HG03565 (cell line): ENCODE measurements at regions not wholly inside any gene's neighbourhood (a gene's known extent, or its start where the extent isn't known, plus 50 kb on each side); places are given as distances from the start of the nearest gene placed in this dataset.
"Not testable (repeated sequence)": the region's sequence is repeated elsewhere in the genome, so short reads cannot be mapped to it uniquely, and the experiment has no call there.

Source experiments
- ATAC-seq: cut with Tn5 transposase; IDR thresholded peaks from one replicate; pipeline ENCODE4 v1.9.1; 2021; ENCODE audit warnings: mild to moderate bottlenecking, moderate library complexity; ENCODE audit not compliant: unreplicated experiment

DNA sequence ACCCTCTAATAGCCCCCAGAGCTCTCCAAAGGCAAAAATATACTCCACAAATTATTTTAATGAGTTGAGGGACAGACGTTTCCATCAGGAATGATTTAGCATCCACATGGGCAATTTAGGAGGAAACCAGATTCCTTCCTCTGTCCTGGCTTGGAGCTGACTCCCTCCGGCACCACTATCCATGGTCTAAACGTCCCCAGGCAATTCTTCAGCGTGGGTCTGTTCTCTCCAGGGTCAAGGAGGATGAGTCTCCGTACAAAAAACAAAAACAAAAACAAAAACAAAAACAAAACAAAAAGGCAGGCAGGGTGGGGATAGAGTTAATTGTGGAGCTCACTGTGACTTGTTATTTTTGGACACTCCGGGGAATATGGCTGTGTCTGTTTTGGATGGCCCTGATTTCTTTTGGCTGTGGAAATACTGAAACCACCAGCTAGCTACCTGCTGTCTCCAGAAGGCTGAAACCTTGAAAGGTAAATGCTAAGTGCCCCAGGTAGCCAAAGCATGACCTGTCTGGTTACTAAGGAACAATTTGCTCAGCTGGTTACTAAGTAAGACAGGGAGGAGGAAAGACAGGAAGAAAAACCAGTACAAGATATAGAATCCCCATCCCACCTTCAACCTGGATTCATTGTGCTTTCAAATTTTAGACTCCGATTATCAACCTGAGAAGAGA, 419.1 kb upstream of the LCORL start:
- ATAC-seq = no peak

GRCh38 chr4:18439311-18439710, 417.8 kb upstream of the LCORL start:
- no peak for ATAC-seq

- ATAC-seq = no peak
These were observed 414.2 kb upstream of the LCORL start for GRCh38 chr4:18435781-18436180.

GRCh38 chr4:18422685-18423084, 401.1 kb upstream of the LCORL start:
- ATAC-seq = no peak

- ATAC-seq = no peak
These were observed 400.0 kb upstream of the LCORL start for GRCh38 chr4:18421519-18421918.

DNA sequence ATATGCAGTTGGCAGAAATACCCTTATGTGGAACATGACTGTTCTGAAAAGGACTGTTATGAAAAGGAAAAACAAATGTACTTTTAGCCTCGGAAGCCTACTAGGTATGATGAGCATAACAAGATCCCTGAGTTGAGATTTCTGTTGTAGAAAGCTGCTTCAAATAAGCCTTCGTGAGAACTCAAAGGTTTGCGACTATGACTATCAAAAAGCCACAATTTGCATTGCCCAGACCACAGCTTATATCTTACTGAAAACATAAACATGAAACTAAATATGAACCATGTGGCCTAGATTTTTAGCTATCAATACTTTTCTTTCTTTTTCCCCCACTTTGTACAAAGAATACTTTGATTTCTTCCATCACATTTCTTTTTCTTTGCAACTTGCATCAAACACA, 398.2 kb upstream of the LCORL start:
- peak; percentile 72 for ATAC-seq

DNA sequence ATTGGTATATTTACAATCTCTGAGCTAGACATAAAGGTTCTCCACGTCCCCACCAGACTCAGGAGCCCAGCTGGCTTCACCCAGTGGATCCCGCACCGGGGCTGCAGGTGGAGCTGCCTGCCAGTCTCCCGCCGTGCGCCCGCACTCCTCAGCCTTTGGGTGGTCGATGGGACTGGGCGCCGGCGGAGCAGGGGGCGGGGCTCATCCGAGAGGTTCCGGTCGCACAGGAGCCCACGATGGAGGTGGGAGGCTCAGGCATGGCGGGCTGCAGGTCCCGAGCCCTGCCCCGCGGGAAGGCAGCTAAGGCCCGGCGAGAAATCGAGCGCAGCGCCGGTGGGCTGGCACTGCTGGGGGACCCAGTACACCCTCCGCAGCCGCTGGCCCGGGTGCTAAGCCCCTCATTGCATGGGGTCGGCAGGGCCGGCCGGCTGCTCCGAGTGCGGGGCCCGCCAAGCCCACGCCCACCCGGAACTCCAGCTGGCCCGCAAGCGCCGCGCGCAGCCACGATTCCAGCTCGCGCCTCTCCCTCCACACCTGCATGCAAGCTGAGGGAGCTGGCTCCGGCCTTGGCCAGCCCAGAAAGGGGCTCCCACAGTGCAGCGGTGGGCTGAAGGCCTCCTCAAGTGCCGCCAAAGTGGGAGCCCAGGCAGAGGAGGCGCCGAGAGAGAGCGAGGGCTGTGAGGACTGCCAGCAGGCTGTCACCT, 396.8 kb upstream of the LCORL start:
- not testable (repeated sequence) for ATAC-seq

DNA sequence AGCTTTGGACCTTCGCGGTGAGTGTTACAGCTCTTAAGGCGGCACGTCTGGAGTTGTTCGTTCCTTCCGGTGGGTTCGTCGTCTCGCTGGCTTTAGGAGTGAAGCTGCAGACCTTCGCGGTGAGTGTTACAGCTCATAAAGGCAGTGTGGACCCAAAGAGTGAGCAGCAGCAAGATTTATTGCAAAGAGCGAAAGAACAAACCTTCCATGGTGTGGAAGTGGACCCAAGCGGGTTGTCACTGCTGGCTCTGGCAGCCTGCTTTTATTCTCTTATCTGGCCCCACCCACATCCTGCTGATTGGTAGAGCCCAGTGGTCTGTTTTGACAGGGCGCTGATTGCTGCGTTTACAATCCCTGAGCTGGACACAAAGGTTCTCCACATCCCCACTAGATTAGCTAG, 396.1 kb upstream of the LCORL start:
- not testable (repeated sequence) for ATAC-seq

DNA sequence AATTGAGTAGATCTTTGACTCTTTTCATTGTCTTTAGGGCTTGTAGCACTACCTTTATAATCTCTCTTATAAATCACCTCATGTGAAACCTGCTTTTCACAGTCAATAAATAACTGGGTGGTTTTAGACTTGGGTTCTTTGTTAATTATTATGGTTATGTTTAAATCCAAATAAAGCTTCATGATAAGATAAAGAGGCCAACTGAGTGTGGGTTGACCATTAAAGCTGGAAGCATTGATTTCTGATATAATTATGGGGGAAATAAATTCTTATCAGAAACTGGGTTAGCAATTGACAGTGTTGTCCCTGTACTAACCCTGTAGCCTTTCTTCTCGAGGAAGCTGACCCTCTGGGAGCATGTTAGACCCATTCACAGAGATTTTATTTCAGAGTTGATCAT, 384.7 kb upstream of the LCORL start:
- ATAC-seq = no peak

GRCh38 chr4:18405054-18405453, 383.5 kb upstream of the LCORL start:
- ATAC-seq = no peak

DNA sequence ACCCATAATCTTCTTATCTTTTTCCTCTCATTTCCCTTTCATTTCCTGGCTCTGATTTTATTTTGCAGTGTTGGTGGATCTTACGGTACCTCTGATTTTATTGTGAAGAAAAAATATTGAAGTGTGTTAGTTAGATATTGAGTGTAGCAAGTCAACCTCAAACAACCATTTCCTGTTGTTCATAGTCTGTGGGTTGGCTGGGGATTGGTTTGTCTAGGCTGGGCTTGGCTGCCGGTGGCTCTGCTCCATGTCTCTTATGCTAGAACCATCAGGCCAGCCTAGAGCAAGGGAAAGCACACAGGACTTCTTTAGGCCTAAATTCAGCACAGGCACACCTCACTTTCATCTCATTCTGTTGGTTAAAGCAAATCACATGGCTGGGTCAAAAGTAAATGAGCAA, 383.1 kb upstream of the LCORL start:
- ATAC-seq = no peak

DNA sequence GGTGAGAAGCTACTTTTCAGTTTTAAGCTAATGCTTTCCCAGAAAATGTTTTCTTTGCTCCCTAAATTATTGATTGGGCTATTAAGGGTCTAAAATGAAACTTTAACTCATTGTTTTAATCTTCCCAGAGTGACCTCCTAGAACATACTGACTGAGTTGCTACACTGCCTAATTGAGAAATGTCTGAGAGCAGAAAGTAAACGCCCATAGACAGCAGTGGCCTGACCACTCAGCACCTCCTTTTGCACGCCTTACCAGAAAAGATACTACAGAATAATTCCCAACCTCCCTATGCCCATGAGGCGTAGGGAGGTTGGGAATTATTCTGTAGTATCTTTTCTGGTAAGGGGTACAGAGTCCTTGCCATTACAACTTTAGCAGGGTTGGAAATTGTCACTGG, 381.8 kb upstream of the LCORL start:
- ATAC-seq = no peak

GRCh38 chr4:18401868-18402267, 380.3 kb upstream of the LCORL start:
- no peak for ATAC-seq

DNA sequence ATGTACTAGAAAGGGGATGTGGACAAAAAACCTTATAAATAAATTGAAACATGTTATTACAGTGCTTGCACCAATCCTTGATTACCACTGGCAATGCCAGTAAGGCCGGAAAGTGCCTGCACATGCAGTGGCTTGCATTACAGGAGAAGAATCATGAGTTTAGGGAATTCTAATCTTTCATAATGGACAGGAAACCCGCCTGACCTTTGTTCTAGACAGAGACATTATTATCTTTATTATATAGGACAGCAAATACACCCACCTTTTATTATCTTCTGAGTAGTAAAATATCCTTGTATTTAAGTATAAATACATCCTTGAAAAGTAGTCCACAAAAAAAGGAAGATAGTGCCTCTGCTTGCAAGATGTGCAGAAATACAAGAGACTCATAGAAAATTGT, 379.9 kb upstream of the LCORL start:
- no peak for ATAC-seq

DNA sequence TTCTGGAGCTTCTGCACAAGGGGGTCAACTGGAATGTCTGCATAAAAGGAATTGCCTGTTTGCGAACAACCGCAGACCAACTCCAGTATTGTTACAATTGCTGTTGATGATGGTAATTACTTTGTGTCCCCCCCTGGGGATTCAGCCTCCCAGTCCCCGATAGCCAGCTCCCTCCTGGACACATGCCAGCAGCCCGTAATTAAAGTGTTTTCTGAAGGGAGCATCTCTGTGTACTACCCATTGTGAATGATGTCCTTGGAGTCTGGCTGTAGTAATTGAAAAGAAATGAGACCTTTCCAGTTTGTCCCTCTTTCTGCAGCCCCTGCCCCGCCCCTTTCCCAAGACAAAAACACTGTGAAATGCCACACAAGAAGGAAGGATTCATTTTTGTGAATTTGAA, 377.1 kb upstream of the LCORL start:
- ATAC-seq = no peak

DNA sequence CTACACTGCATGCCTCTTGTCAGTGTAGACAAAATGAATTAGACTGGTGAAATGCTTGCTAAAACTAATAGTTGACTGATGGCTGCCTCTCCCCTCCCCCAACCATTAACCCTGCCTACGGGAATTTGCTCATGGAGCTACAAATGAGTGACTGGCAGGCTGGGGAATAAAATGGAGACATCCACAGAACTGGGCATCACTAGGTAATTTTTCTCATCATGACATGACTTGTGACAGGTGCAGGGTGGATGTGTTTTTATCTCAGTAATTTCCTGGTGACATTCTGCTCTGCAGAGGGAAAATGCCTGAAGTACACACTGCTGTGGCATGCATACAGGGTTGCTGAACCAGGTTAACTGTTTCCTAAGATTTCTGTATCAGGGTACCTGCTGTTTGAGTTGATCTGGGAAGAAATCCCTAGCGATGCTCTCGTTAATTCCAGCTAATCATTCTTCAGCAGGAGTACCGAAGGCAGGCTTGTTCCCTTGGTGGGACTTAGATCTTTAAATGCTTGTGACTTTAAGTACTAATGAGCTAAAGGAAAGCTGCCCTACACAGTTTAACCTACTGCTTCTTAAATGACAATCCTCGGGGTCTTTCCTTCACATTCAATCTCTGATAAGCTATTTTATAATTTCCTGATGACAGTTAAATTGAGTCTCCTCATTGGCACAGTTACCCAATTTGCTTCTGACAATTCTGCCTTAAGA, 376.3 kb upstream of the LCORL start:
- no peak for ATAC-seq

DNA sequence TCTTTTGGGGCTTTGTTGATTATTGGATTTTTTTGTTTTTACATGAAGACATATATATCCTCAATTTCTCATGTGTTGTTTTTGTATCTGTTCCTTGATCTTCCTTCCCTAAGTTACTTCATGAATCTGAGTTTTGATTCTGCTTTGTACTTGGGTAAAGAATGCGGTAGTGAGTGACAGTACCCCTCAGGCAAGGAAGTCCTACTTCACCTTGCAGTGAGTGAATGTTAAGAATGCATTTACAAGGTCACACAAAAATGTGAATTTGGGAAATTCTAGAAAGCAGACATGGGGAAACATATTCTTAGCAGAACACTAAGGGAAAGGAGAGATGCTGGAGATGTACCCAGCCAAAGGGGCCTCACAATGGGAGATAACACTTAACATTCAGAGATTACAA, 373.1 kb upstream of the LCORL start:
- ATAC-seq = no peak

DNA sequence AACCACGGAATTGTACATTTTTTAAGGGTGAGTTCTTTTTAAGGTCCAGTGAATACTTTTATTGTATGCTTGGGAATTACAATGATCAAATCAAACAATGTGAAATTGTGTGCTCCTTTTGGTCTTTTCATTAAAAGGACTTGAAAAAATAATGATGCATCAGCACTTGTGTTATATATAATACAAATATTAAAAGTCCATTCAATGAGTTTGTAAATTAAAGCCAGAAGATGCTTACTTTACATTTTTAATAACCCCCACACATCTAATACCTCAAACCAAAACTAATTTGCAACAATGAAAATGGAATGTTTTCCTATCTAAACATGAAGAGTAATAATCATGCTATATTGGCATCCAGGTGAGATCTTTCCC, 369.8 kb upstream of the LCORL start:
- ATAC-seq = no peak

GRCh38 chr4:18390655-18391353, 369.2 kb upstream of the LCORL start:
- ATAC-seq = no peak

- ATAC-seq = no peak
These were observed 367.6 kb upstream of the LCORL start for GRCh38 chr4:18389115-18389514.

DNA sequence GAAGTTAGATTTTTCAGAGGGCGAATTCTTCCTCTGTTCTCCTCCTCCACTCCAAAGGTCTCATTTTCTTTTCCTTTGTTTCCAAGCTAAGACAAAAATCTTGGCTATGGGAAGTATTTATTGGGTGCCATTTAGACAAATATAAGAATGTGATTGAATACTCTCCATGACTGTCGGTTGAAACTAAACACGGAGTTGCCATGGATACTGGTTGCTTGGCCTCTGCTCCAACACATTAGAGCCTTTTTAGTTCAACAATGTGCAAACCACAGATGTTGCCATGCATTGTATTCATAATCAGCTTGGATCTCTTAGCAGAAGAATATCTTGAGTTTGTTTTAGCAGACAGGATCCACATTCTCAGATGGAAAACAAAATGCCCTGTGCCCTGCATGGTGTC, 366.5 kb upstream of the LCORL start:
- ATAC-seq = no peak

DNA sequence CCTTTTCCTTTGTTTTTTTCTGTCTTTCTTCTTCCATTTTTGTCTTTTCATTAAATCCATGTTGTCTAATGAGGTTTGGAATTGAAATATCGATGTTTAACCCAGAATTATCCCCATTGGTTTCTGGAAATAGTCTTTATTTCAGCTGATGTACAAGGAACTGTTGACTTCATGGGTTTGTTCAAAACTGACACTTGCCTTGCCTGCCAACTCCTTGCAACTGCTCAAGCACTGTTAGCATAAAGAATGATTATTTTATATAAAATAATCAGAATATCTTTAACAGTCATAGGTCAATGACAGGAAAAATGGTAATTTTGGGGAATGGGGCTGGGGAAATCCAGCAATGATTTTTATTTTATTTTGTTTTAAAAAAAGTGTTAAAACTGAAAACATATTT, 359.6 kb upstream of the LCORL start:
- no peak for ATAC-seq
